GM23338 (cell line): ENCODE measurements at regions not wholly inside any gene's neighbourhood (a gene's known extent, or its start where the extent isn't known, plus 50 kb on each side); places are given as distances from the start of the nearest gene placed in this dataset.

Experiments
- EZH2 ChIP-seq: fragments of 200-600 bp; sonication (generic); IDR thresholded peaks from one replicate; pipeline ENCODE4 v1.8.0; 2017; ENCODE audit warnings: antibody characterized with exemption, mild to moderate bottlenecking, low read depth; ENCODE audit not compliant: unreplicated experiment
- EZH2phosphoT487 ChIP-seq: fragments of 200-600 bp; sonication (generic); IDR thresholded peaks from one replicate; pipeline ENCODE4 v1.8.1; 2018; ENCODE audit warnings: antibody characterized with exemption; ENCODE audit not compliant: unreplicated experiment
- REST ChIP-seq: IDR thresholded peaks from one replicate; pipeline ENCODE4 v1.6.1; 2018; ENCODE audit warnings: antibody characterized with exemption; ENCODE audit not compliant: unreplicated experiment
- TF ChIP-seq, protein P1 (sequence below), 2 experiments: fragments of 200-600 bp in 1 of 2; sonication (generic) in 1 of 2; conservative IDR thresholded peaks; 2 replicates each; pipeline versions ENCODE4 v1.5.1 to v1.6.1; 2016 to 2017; ENCODE audit warnings: antibody characterized with exemption in 2 of 2, low read depth in 2 of 2, mild to moderate bottlenecking in 2 of 2, moderate library complexity in 1 of 2

DNA sequence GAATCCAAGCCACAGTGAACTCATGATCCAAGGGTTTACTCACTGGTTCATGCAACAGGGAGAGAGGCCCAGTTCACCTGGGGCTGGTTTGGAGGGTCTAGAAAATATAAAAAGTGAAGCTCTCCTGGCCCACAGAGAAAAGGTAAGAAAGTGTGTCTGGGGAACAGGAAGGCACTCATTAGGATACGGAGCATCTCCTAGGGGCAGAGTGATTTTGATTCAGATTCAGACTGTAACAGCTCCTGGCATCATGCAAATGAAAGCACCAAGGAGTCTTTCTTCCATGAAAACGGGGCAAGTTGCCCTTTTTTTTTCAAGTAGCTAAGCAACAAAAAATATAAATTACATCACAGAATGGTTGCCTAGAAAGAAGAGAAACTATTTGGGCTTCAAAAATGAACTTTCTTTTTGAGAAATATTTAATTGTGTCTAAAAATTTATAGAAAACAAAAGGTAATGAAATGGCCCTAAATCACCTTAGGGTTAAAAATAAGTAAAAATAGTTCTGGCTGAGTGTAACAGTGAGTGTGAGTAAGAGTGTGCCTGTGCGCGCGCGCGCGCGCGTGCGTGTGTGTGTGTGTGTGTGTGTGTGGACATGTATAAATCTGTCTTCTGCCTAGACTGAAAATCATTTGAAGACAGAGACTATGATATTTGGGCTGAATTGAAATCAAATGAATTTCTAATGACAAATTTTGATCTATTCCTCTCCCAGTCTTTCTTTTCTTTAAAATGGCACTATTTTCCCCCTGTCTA, 177.8 kb upstream of the ZNF462 start:
- no peak for TF ChIP-seq EZH2phosphoT487
- TF ChIP-seq, protein P1, sequence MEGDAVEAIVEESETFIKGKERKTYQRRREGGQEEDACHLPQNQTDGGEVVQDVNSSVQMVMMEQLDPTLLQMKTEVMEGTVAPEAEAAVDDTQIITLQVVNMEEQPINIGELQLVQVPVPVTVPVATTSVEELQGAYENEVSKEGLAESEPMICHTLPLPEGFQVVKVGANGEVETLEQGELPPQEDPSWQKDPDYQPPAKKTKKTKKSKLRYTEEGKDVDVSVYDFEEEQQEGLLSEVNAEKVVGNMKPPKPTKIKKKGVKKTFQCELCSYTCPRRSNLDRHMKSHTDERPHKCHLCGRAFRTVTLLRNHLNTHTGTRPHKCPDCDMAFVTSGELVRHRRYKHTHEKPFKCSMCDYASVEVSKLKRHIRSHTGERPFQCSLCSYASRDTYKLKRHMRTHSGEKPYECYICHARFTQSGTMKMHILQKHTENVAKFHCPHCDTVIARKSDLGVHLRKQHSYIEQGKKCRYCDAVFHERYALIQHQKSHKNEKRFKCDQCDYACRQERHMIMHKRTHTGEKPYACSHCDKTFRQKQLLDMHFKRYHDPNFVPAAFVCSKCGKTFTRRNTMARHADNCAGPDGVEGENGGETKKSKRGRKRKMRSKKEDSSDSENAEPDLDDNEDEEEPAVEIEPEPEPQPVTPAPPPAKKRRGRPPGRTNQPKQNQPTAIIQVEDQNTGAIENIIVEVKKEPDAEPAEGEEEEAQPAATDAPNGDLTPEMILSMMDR (conservative IDR thresholded peaks at IDR 0.05; ENCODE audit: low read depth in 2 of 2), result no peak
- no peak for TF ChIP-seq REST
- TF ChIP-seq EZH2, result no peak
